H9 (cell line): ENCODE measurements at regions not wholly inside any gene's neighbourhood (a gene's known extent, or its start where the extent isn't known, plus 50 kb on each side); places are given as distances from the start of the nearest gene placed in this dataset.

Experiments
- DNase-seq: peaks from one replicate; pipeline ENCODE4 v3.0.0-alpha.2; 2017
- H2AFZ ChIP-seq: one replicate; pipeline ENCODE4 v1.6.1; 2013; ENCODE audit warnings: mild to moderate bottlenecking, low read length, control low read depth, moderate library complexity
- H2AK5ac ChIP-seq: 2 replicates; pipeline ENCODE4 v1.6.1; 2013; ENCODE audit warnings: low read length, control low read depth, mixed read lengths; ENCODE audit not compliant: insufficient read length
- H2BK120ac ChIP-seq: one replicate; pipeline ENCODE4 v1.6.1; 2013; ENCODE audit warnings: low read depth, mild to moderate bottlenecking, low read length, control low read depth, inconsistent platforms; ENCODE audit not compliant: poor library complexity, severe bottlenecking
- H2BK12ac ChIP-seq: 2 replicates; pipeline ENCODE4 v1.6.1; 2013; ENCODE audit warnings: low read length, control low read depth, mixed read lengths, low read depth; ENCODE audit not compliant: insufficient read length
- H2BK15ac ChIP-seq: 2 replicates; pipeline ENCODE4 v1.6.1; 2013; ENCODE audit warnings: low read depth, low read length, control low read depth
- H2BK20ac ChIP-seq: one replicate; pipeline ENCODE4 v1.6.1; 2013; ENCODE audit warnings: low read depth, mild to moderate bottlenecking, low read length, control low read depth, inconsistent platforms; ENCODE audit not compliant: poor library complexity, severe bottlenecking
- H2BK5ac ChIP-seq: 2 replicates; pipeline ENCODE4 v1.6.1; 2013; ENCODE audit warnings: low read length, control low read depth, mixed read lengths; ENCODE audit not compliant: insufficient read length
- H3K14ac ChIP-seq: 2 replicates; pipeline ENCODE4 v1.6.1; 2013; ENCODE audit warnings: low read length, control low read depth; ENCODE audit not compliant: insufficient read depth
- H3K18ac ChIP-seq: 2 replicates; pipeline ENCODE4 v1.6.1; 2013; ENCODE audit warnings: low read depth, mild to moderate bottlenecking, mixed read lengths, low read length, control low read depth; ENCODE audit not compliant: insufficient read length
- H3K23ac ChIP-seq: 2 replicates; pipeline ENCODE4 v1.6.1; 2013; ENCODE audit warnings: low read length, control low read depth, mixed read lengths, low read depth; ENCODE audit not compliant: insufficient read length
- H3K23me2 ChIP-seq: 2 replicates; pipeline ENCODE4 v1.6.1; 2013; ENCODE audit warnings: low read depth, mild to moderate bottlenecking, mixed read lengths, low read length, control low read depth; ENCODE audit not compliant: insufficient read length, poor library complexity, severe bottlenecking
- H3K27ac ChIP-seq: 2 replicates; pipeline ENCODE4 v1.5.1; 2013; ENCODE audit warnings: low read length, control low read depth, mixed read lengths, low read depth; ENCODE audit not compliant: insufficient read length
- H3K27me3 ChIP-seq: 2 replicates; pipeline ENCODE4 v1.6.1; 2013; ENCODE audit warnings: low read length, control low read depth, inconsistent platforms; ENCODE audit not compliant: insufficient read depth
- H3K4ac ChIP-seq: 2 replicates; pipeline ENCODE4 v1.6.1; 2013; ENCODE audit warnings: low read depth, mild to moderate bottlenecking, control low read depth, inconsistent platforms, low read length, moderate library complexity
- H3K4me1 ChIP-seq: 2 replicates; pipeline ENCODE4 v1.6.1; 2013; ENCODE audit warnings: low read length, control low read depth, inconsistent platforms; ENCODE audit not compliant: insufficient read depth
- H3K4me2 ChIP-seq: 2 replicates; pipeline ENCODE4 v1.6.1; 2013; ENCODE audit warnings: low read length, control low read depth, mixed read lengths; ENCODE audit not compliant: insufficient read length, insufficient read depth
- H3K56ac ChIP-seq: 2 replicates; pipeline ENCODE4 v1.6.1; 2013; ENCODE audit warnings: low read depth, mild to moderate bottlenecking, mixed read lengths, low read length, control low read depth; ENCODE audit not compliant: insufficient read length
- H3K79me1 ChIP-seq: 2 replicates; pipeline ENCODE4 v1.6.1; 2013; ENCODE audit warnings: low read depth, mild to moderate bottlenecking, moderate library complexity, low read length, control low read depth, inconsistent platforms; ENCODE audit not compliant: insufficient read depth, poor library complexity, severe bottlenecking
- H3K79me2 ChIP-seq: 2 replicates; pipeline ENCODE4 v1.6.1; 2013; ENCODE audit warnings: low read length, control low read depth, inconsistent platforms; ENCODE audit not compliant: insufficient read depth
- H3K9ac ChIP-seq: 2 replicates; pipeline ENCODE4 v1.6.1; 2013; ENCODE audit warnings: low read length, control low read depth, mixed read lengths; ENCODE audit not compliant: insufficient read length; ENCODE audit errors: extremely low read depth
- H3K9me3 ChIP-seq: one replicate; pipeline ENCODE4 v1.6.1; 2013; ENCODE audit warnings: low read depth, low read length, inconsistent platforms; ENCODE audit not compliant: control insufficient read depth
- H3T11ph ChIP-seq: one replicate; pipeline ENCODE4 v1.6.1; 2013; ENCODE audit warnings: mild to moderate bottlenecking, low read length, control low read depth, inconsistent platforms
- H4K20me1 ChIP-seq: one replicate; pipeline ENCODE4 v1.6.1; 2013; ENCODE audit not compliant: control insufficient read depth, insufficient read length, insufficient read depth
- H4K5ac ChIP-seq: 2 replicates; pipeline ENCODE4 v1.6.1; 2013; ENCODE audit warnings: low read depth, mild to moderate bottlenecking, mixed read lengths, low read length, control low read depth; ENCODE audit not compliant: insufficient read length
- H4K8ac ChIP-seq: replicated peaks from 2 replicates; pipeline ENCODE4 v1.6.1; 2013; ENCODE audit warnings: low read length, control low read depth, mixed read lengths, low read depth; ENCODE audit not compliant: insufficient read length
- H4K91ac ChIP-seq: 2 replicates; pipeline ENCODE4 v1.6.1; 2013; ENCODE audit warnings: low read depth, mild to moderate bottlenecking, moderate library complexity, mixed read lengths, low read length, control low read depth; ENCODE audit not compliant: insufficient read length
- H3K27ac Mint-ChIP-seq, 3 experiments: 2 replicates in 2 of 3; 3 replicates in 1 of 3; pipeline ENCODE4 v1.8.0; 2020 to 2021; ENCODE audit warnings: mixed read lengths in 3 of 3, mild to moderate bottlenecking in 1 of 3, moderate library complexity in 1 of 3
- H3K27me3 Mint-ChIP-seq: 2 replicates; pipeline ENCODE4 v1.8.0; 2021; ENCODE audit warnings: low read depth, mild to moderate bottlenecking, moderate library complexity, mixed read lengths
- H3K36me3 Mint-ChIP-seq, 3 experiments: 2 replicates in 2 of 3; 3 replicates in 1 of 3; pipeline ENCODE4 v1.8.0; 2020 to 2021; ENCODE audit warnings: low read depth in 3 of 3, mixed read lengths in 3 of 3; ENCODE audit not compliant: insufficient read depth in 1 of 3
- H3K4me1 Mint-ChIP-seq, 2 experiments: 2 replicates each; pipeline ENCODE4 v1.8.0; 2020; ENCODE audit warnings: mixed read lengths in 2 of 2
- H3K4me3 Mint-ChIP-seq, 2 experiments: 2 replicates in 1 of 2; 3 replicates in 1 of 2; pipeline ENCODE4 v1.8.0; 2020 to 2021; ENCODE audit warnings: mild to moderate bottlenecking in 2 of 2, mixed read lengths in 2 of 2, moderate library complexity in 1 of 2
- H3K9me3 Mint-ChIP-seq, 2 experiments: 2 replicates in 1 of 2; 3 replicates in 1 of 2; pipeline ENCODE4 v1.8.0; 2020; ENCODE audit warnings: mild to moderate bottlenecking in 2 of 2, mixed read lengths in 2 of 2, moderate library complexity in 1 of 2
- CTCF ChIP-seq: fragments of 200-600 bp; sonication (generic); conservative IDR thresholded peaks from 3 replicates; pipeline ENCODE4 v1.8.0; 2021; ENCODE audit warnings: antibody characterized with exemption, mild to moderate bottlenecking
- WGBS: extraction: QIAGEN DNeasy Blood & Tissue Kit; methylation state at CpG from one replicate; pipeline ENCODE4 v1.1.7; 2013; ENCODE audit warnings: missing lambda C conversion rate, low lambda C conversion rate, mixed read lengths; ENCODE audit not compliant: insufficient read length; ENCODE audit errors: extremely low coverage; 5-methylcytosine and 5-hydroxymethylcytosine counted together

DNA sequence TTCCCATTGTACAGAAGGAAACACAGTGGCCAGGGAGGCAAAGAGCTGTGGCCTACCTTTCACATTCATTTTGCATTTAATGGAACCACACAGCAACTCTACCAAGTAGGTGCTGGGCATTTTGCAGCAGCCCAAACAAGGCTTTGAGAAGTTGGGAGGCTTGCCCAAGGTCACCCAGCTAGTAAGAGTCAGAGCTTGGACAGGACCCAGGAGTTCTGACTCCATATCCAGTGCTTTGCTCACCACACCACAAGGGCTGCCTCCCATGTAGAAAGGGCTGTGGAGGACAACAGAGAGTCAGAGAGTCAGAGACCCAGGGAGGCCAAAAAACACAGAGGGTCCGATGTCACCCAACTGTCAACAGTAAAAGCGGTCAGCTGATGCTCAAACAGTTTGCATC, 400.2 kb downstream of the BCL11B start:
- no CpG with 5 or more reads among the region's 2 CpGs for WGBS
- Histone ChIP-seq H3K79me1 (no peaks in the 10 kb centered on the region), H3K27me3 (no peaks in the 10 kb centered on the region), H2BK15ac (no peak overlapping the region), H4K91ac (no peak overlapping the region), H4K20me1 (no peaks in the 10 kb centered on the region), H3K4ac (no peak overlapping the region), H3K9ac (no peak overlapping the region), H2AFZ (no peak overlapping the region), H3K27ac (no peak overlapping the region), H2BK5ac (no peak overlapping the region), H2BK12ac (no peak overlapping the region), H3K4me2 (no peak overlapping the region), H4K8ac (no peak overlapping the region), H4K5ac (no peak overlapping the region), H2BK20ac (no peak overlapping the region), H3K18ac (no peak overlapping the region), H3K4me1 (no peaks in the 10 kb centered on the region), H3K23ac (no peak overlapping the region), H3K23me2 (no peaks in the 10 kb centered on the region), H3K14ac (no peak overlapping the region), H2BK120ac (no peak overlapping the region), H3T11ph (no peak overlapping the region), H2AK5ac (no peak overlapping the region), H3K56ac (no peak overlapping the region), H3K9me3 (no peaks in the 10 kb centered on the region), H3K79me2 (no peaks in the 10 kb centered on the region)
- no peak for DNase-seq
- Mint-ChIP-seq H3K36me3 (peaks cover 0 to 3% (median 0%) of the 10 kb centered on the region in 3 experiments; a peak in 2 of 7 replicates), H3K27ac (no peak overlapping the region; a peak in 1 of 7 replicates), H3K4me1 (no peaks in the 10 kb centered on the region), H3K27me3 (no peaks in the 10 kb centered on the region; the same call in 1 of the 2 replicates), H3K4me3 (no peak overlapping the region), H3K9me3 (no peaks in the 10 kb centered on the region)
- no peak for TF ChIP-seq CTCF
